Spleen (tissue), 7 donors: ENCODE measurements at regions not wholly inside any gene's neighbourhood (a gene's known extent, or its start where the extent isn't known, plus 50 kb on each side); places are given as distances from the start of the nearest gene placed in this dataset.

ENCODE experiments used
- CTCF ChIP-seq, 11 experiments: fragments of 200-600 bp in 7 of 11; fragments of 450-650 bp in 4 of 11; sonication (generic) in 4 of 11; IDR thresholded peaks in 8 of 11; conservative IDR thresholded peaks in 3 of 11; 1 replicate in 7 of 11; 2 replicates in 4 of 11; pipeline versions ENCODE4 v1.4.0 to v1.8.0; 2016 to 2021; ENCODE audit warnings: antibody characterized with exemption in 11 of 11, inconsistent platforms in 4 of 11, mild to moderate bottlenecking in 1 of 11
- POLR2AphosphoS5 ChIP-seq, 3 donors: sonication (generic); formaldehyde crosslinking; IDR thresholded peaks; one replicate each; pipeline ENCODE4 v1.5.1; 2017; ENCODE audit warnings: antibody characterized with exemption in 3 of 3
- donor health status: DM: no; HTN: no; CAD: no; lungs with moderate emphysema.
- donor health status: DM: no; HTN: no; CAD: no.
- donor health status: DM: no; HTN: no; CAD: no.

GRCh38 chr11:116257092-116257491 lies 515.7 kb downstream of the BUD13 start:
- TF ChIP-seq CTCF (IDR thresholded peaks at IDR 0.05 in 8 of 11, conservative IDR thresholded peaks at IDR 0.05 in 3 of 11) (no peak), POLR2AphosphoS5 (IDR thresholded peaks at IDR 0.05) (no peak)
